HG03558 (cell line): ENCODE measurements at regions not wholly inside any gene's neighbourhood (a gene's known extent, or its start where the extent isn't known, plus 50 kb on each side); places are given as distances from the start of the nearest gene placed in this dataset.

Source experiments
- ATAC-seq: cut with Tn5 transposase; IDR thresholded peaks from one replicate; pipeline ENCODE4 v1.9.1; 2021; ENCODE audit warnings: moderate number of reproducible peaks; ENCODE audit not compliant: unreplicated experiment; ENCODE audit errors: extremely low read depth

DNA sequence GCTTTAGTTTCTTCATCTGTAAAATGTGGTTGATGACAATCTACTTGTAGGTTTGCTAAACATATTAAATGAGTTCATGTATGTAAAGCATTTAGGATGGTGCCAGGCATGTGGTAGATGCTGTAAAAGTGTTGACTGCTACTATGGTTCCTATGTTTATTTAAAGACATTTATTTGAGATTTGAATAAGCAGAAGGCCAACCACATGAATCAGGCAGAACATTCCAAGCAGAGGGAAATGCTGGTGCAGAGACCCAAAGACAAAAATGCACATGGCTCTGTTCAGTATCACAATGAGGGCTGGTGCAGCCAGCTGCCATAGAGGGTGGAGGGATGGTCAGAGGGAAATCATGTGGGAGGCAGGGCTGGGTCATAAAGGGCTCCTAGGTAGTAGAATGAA lies 156.2 kb upstream of the PDGFD start:
- ATAC-seq: no peak

DNA sequence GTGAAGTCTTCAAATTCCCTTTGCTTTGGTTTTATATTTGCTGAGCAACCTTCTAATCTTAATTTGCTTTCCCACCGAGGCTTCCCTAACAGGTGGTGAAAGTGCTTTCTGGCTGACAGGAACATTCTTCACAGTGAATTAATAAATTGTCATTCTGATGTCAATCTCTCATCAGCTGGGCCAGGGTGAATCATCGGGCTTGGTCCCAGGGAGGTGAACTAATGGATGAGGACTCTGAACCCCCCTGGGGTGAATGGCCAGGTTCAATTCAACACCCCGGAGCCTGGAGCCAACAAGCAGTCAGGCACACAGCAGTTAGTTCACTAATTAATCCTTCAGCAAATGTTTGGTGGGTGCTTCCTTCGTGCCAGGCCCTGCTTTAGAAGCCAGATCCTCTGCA lies 155.4 kb upstream of the PDGFD start:
- no peak for ATAC-seq

DNA sequence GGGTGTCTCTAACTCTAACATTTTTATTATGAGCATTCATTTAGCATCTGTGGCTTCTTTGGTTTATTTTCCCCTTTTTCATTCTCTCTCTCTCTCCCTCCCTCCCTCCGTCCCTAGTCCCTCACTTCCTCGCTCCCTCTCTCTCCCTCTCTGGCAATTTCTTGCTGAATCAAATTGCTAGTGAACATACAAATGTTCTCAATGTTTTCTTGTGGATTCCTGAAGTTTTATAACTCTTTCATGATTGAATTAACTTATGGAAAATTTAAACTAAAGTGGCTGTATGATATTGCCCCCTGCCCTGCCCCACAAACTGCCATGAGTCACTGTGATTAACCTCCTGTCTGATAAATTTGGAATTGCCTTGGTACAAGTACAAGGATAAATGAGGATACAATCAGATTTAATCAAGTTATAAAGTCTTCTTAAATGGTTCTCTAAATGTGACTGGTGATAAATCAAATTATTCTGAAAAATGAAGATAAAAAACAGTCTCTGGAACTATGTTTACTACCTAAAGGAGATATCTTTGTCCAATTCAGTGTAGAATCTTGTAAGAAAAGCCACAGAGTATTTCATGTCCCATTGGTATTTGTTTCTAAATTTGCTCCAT lies 143.0 kb upstream of the PDGFD start:
- no peak for ATAC-seq

DNA sequence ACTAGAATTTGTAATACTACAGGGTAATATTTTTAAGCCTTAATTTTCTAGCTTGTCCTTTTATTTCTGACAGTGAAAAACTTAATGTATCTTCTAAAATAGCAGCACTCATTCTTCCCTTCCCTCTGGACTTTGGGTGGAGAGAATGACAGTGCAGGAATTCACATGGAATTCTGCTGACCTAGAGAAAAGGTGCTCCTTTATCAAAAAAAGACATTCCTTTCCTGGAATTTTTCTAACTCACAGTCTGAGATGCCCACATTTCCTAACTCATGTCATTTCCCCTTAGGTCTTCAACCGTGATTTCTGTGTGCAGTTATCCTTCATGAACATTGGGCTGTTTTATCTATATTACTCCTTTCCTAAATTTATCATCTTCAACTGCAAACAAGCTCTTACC lies 137.8 kb upstream of the PDGFD start:
- ATAC-seq: no peak

DNA sequence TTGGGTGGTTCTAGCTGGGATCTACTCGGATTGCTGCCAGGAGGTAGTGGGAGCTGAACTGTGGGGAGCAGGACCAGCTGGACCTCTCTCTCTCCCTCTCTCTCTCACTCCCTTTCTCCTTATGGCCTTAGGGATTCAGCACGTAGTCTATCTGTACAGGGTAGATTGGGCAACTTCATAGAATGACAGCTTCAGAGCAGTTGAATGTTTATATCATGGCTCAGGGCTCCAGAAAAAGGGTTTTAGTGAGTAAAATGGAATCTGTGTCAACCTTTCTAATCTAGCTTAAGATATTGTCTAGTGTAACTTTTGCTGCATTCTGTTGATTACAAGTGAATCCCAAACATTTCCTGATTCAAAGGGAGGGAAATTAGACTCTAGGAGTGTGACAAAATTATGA lies 127.7 kb upstream of the PDGFD start:
- no peak for ATAC-seq

DNA sequence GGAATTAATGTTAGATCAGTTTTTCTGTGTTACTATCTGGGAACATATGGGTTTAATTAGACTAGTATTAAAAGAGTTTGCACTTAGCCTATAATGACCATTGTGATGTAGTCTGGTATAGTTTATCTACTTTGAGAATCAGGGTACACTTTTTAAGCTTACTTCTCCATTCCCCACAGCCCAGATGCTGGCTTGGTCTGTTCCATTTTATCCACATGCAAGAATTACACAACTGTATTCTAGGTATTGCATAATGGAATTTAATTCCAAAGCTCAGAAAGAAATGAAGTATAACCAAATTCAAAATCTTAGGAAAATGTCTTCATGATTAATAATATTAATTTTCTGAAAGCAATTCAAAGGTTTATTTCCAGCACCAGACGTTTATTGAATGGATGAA lies 122.2 kb upstream of the PDGFD start:
- no peak for ATAC-seq

DNA sequence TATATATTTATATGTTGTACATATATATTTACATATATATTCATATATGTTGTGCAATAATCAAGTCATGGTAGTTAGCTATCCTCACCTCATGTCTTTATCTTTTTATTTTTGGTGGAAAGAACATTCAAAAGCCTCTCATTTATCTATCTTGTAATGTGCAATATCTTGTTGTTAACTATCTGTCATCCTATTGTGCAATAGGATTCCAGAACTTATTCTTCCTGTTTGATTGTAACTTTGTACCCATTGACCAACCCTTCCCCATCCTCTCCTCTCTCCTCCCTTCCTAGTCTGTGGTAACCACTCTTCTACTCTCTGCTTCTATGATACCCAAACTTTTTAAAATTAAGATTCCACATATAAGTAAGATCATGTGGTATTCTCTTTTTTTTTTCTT lies 115.6 kb upstream of the PDGFD start:
- no peak for ATAC-seq

DNA sequence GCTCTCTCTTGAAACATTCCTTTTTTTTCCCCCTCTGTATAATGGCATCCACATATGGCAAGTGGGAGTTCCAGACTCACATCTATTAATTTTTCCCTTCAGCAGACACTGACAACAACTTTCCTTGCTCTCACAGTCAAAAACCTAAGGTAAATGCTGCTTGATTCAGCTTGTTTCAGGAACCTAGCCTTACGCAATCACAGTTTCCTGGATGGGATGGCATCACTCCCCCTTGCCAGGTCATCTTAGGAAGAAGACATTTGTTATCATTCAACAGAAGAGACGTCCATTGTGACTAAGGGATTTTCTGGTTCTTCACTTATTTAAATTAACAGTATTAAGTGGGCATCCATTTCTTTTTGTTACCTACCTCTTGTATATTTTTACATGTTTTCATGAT lies 112.0 kb upstream of the PDGFD start:
- no peak for ATAC-seq

DNA sequence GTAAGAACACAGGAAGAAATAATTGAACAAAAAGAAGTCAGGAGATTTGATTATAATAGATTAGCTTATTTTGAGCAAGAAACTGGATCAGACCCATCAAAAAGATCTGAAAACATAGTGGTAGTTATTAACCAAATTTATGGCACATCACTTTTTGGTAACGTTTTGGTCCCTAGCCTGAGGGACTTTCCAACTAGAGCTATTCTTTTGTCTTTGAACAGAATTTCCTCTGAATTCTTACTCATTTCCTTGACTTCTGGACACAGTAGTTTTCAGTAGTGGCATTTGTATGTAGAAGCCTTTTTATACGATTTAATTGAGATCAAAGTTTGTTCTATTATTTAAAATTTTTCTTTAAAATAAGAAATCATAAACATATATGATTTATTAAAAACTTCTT lies 96.5 kb upstream of the PDGFD start:
- no peak for ATAC-seq

DNA sequence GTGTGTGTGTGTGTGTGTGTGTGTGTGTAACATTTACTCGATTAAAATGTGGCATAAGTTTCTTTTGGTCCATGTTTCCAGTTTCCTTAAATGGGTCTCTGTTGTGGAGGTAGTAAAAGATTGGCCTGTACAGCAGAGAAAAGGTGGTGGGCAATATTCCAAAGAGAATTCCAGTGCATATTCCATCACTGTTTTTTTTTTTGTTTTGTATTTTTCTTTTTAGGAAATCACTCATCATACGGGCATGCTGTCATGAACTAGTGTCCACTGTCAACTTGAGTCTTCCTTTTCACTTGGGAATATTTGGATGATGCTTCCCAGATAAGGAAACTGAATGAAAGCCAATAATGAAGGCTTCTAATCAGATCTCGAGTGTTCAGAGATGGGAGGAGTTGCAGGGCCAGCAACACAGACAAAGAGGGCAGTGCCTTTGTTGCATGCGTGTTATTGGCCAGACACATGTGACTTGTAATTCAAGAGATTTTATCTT lies 95.2 kb upstream of the PDGFD start:
- no peak for ATAC-seq

DNA sequence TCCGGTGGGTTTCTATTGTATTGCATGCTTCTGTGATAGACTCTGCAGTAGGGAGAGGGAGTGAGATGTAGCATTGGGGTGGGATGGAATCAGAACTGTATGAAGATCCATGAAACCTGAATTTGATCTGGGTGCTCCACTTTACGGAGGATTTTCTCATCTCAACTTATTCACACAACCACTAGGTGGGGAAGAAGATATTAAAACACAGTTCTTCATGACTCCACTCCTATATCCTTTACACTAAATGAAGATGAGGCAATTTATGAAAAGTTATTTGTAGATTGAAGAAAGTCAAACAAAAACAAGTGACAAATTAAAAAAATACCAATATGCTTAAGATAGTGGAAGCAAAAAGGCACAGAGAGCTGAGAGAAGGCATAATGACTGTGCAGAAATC lies 92.6 kb upstream of the PDGFD start:
- ATAC-seq: no peak

DNA sequence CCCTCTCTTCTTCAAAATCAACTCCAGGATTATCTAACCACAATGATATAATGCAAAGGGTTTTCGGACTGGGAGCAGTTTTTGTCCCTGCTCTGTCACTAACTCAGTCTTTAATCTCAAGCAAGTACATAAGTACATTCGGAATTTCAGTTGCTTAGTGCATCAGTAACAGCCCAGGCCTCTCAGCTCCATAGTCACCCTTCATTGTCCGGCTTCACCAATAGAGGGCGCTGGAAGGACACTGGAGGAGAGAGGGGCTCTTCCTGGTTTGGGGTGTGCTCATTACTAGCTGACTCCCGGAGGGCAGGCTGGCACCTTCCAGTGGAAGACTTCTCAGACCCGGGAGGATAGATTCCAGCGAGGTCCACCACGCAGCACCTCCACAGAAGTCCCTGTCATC lies 90.4 kb upstream of the PDGFD start:
- no peak for ATAC-seq

DNA sequence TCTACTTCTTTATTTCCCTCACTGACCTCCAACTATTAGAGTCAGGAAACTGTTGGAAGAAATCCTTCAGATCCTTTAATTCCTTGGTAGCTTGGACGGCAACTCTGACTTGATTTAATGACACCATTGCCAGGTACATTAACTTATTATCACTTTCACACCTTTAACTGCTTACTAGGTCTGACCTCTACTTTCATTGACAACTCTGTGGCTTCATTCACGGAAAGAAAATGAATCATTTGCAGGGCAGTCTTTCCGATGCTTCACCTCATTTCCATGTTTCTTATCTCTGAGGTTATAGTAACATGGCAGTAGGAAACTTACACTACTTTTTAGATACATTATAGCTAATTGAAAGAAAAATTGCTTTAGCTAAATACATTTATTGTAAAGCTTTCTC lies 82.6 kb upstream of the PDGFD start:
- ATAC-seq: no peak

DNA sequence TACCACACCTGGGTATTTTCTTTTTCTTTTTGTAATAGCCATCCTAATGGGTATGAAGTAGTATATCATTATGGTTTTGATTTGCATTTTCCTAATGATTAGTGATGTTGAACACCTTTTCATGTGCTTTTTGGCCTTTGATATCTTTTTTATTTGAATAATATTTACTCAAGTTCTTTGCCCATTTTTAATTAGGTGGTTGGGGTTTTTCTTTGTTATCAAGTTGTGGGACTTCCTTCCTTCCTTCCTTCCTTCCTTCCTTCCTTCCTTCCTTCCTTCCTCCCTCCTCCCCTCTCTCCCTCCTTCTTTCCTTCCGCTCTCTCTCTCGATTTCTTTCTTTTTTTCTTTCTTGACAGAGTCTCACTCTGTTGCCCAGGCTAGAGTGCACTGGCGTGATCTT lies 75.0 kb upstream of the PDGFD start:
- ATAC-seq: no peak

DNA sequence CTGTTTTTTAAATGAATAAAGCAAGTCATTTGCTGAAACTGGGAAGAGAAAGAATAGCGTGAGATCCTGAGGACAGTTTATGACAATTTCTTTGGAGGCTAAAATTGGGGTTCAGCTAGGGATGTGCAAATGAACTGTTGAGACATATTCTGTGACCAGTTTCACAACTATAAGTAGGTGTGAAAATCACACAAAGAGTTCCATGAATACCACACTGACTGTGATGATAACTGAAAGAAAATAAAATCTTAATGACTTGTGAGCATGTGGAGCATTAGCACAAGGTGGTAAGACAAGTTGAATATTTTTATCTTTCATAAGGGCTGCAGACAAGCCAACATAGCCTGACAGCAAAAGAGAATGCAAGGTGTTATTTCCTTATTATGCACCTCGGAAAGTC lies 61.1 kb upstream of the PDGFD start:
- no peak for ATAC-seq

DNA sequence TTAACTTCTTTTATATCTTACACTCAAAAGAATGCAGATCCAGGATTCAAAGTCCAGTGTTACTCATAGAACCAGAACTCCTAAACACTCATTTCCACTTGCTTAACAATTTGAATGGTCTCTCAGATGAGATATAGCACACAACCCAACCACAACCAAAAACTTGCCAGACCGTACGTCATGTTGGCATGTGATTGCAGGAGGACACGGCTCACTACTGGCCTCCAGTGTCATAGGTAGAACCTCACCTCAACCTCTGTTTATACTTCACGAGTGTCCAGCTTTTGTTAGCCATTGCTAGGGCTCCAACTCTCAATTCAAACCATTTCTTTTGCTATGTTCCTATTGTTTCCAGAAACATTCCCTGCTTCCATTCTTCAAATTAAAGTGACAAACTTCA lies 58.5 kb upstream of the PDGFD start:
- ATAC-seq: no peak

DNA sequence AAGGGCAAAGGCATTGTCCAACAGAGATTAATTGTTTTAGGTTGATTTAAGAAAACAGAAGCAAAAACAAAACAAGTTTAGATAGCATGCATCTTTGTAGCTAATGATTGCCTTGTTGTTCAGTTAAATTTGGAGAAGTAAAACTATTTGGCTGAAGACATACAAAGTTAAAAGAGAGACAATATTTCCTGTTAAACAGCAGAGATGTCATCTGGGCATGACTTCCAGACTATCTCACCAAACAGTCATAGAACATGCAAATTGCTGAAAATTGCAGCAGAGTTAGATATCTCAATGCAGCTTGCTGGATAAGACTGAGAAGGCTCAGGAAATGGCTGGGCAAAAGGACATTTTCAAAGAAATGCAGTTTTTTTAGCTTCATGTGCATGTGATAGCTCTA lies 57.5 kb upstream of the PDGFD start:
- ATAC-seq: no peak

DNA sequence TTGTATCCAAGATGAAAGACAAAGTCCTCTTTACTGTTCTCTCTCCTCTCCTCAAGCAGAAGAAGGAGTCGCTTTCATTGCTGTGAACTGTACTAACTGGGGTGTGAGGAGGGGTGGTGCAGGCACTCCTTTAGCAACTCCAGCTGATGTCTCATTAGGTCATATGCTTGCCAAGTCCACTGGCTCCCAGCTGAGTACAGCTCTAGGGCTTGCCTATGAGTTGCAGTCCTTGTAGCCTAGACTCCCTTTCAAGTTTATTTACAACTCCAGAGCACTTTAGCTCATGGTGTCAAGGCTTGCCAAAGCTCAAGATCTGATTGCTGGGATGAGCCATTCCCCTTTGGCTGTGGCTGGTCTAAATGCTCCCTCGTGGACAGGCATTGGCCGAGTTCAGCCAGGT lies 55.1 kb upstream of the PDGFD start:
- no peak for ATAC-seq

DNA sequence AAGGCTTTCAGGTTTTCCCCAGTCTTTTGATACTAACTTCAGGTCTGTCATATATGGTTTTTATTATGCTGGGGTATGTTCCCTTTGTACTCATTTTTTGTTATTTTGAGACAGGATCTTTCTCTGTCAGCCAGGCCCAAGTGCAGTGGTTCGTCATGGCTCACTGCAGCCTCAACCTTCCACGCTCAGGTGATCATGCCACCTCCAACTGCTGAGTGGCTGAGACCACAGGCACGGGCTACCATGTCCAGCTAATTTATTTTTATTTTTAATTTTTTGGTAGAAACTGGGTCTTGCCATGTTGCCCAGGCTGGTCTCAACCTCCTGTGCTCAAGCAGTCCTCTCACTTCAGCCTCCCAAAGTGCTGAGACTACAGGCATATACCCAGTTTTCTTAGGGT lies 50.6 kb upstream of the PDGFD start:
- no peak for ATAC-seq
